Esophagus (tissue), 2 donors: ENCODE measurements at regions not wholly inside any gene's neighbourhood (a gene's known extent, or its start where the extent isn't known, plus 50 kb on each side); places are given as distances from the start of the nearest gene placed in this dataset.

Experiments used
- H3K27ac ChIP-seq, 2 donors: one replicate each; pipeline ENCODE4 v1.5.1; 2013; ENCODE audit warnings: low read depth in 2 of 2, mild to moderate bottlenecking in 2 of 2, inconsistent platforms in 1 of 2, low read length in 1 of 2, moderate library complexity in 1 of 2
- H3K27me3 ChIP-seq, 2 donors: one replicate each; pipeline ENCODE4 v1.6.1; 2013; ENCODE audit warnings: low read length in 2 of 2, control low read depth in 1 of 2, mild to moderate bottlenecking in 1 of 2; ENCODE audit not compliant: insufficient read depth in 2 of 2, control insufficient read depth in 1 of 2
- H3K36me3 ChIP-seq, 2 donors: one replicate each; pipeline ENCODE4 v1.6.1; 2013; ENCODE audit warnings: low read length in 1 of 2; ENCODE audit not compliant: control insufficient read depth in 2 of 2, insufficient read depth in 2 of 2
- H3K4me1 ChIP-seq, 2 donors: one replicate each; pipeline ENCODE4 v1.6.1; 2013; ENCODE audit warnings: low read length in 1 of 2; ENCODE audit not compliant: control insufficient read depth in 2 of 2, insufficient read depth in 2 of 2
- H3K4me3 ChIP-seq, 2 donors: one replicate each; pipeline ENCODE4 v1.5.1; 2013; ENCODE audit warnings: low read length in 2 of 2, mild to moderate bottlenecking in 2 of 2, low read depth in 1 of 2, moderate library complexity in 1 of 2
- H3K9me3 ChIP-seq, 2 donors: one replicate each; pipeline ENCODE4 v1.6.1; 2013; ENCODE audit warnings: mild to moderate bottlenecking in 2 of 2, low read depth in 1 of 2, low read length in 1 of 2, moderate library complexity in 1 of 2; ENCODE audit not compliant: control insufficient read depth in 2 of 2, insufficient read depth in 1 of 2
- WGBS, 2 donors: extraction: QIAGEN DNeasy Blood & Tissue Kit; methylation state at CpG; one replicate each; pipeline ENCODE4 v1.1.7; 2013; 5-methylcytosine and 5-hydroxymethylcytosine counted together
- donor health status: healthy with polysubstance abuse.
- donor health status: Bipolar disorder and iron deficiency.

- H3K36me3 ChIP-seq, result no peaks in the 10 kb centered on the region
- no peaks in the 10 kb centered on the region for H3K27me3 ChIP-seq
- no peaks in the 10 kb centered on the region for H3K9me3 ChIP-seq
- 93 to 95% methylated on average over 4 of the region's 4 CpGs for WGBS, 2 donors
- no peak overlapping the region for H3K27ac ChIP-seq
- H3K4me1 ChIP-seq, result peaks cover 0 to 4% of the 10 kb centered on the region in 2 donors
- H3K4me3 ChIP-seq, result no peak overlapping the region
Observed at GRCh38 chr6:138651491-138651890, 122.1 kb upstream of the CCDC28A start.

DNA sequence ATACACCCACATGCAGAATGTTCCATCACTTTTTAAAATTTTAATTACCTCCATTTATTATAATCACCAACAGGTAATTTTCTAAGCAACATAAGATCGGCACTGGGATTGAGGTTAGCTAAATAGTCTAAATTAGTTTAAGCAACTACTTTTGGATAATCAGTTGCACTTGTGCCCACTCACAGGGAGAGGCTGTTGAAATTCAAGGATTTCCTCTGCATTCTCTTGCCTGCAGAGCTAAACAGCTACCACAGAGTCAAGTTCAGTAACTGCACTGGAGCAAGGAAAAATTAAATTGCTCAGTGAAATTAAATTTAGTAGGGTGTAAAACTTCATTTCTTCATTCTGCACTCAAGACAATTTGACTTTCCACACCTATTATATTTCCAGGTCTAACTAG is 120.7 kb upstream of the CCDC28A start:
- H3K9me3 ChIP-seq, result no peaks in the 10 kb centered on the region
- no peaks in the 10 kb centered on the region for H3K36me3 ChIP-seq
- no peaks in the 10 kb centered on the region for H3K27me3 ChIP-seq
- no peak overlapping the region for H3K4me3 ChIP-seq
- 76 to 78% methylated on average over 1 of the region's 1 CpG for WGBS, 2 donors
- H3K27ac ChIP-seq, result no peak overlapping the region
- peaks cover 0 to 4% of the 10 kb centered on the region in 2 donors for H3K4me1 ChIP-seq

GRCh38 chr6:138653435-138653834 is 120.1 kb upstream of the CCDC28A start:
- 68 to 71% methylated on average over 6 of the region's 6 CpGs for WGBS, 2 donors
- Histone ChIP-seq H3K9me3 (no peaks in the 10 kb centered on the region), H3K36me3 (no peaks in the 10 kb centered on the region), H3K27ac (no peak overlapping the region), H3K4me1 (peaks cover 0 to 4% of the 10 kb centered on the region in 2 donors), H3K27me3 (no peaks in the 10 kb centered on the region), H3K4me3 (no peak overlapping the region)

DNA sequence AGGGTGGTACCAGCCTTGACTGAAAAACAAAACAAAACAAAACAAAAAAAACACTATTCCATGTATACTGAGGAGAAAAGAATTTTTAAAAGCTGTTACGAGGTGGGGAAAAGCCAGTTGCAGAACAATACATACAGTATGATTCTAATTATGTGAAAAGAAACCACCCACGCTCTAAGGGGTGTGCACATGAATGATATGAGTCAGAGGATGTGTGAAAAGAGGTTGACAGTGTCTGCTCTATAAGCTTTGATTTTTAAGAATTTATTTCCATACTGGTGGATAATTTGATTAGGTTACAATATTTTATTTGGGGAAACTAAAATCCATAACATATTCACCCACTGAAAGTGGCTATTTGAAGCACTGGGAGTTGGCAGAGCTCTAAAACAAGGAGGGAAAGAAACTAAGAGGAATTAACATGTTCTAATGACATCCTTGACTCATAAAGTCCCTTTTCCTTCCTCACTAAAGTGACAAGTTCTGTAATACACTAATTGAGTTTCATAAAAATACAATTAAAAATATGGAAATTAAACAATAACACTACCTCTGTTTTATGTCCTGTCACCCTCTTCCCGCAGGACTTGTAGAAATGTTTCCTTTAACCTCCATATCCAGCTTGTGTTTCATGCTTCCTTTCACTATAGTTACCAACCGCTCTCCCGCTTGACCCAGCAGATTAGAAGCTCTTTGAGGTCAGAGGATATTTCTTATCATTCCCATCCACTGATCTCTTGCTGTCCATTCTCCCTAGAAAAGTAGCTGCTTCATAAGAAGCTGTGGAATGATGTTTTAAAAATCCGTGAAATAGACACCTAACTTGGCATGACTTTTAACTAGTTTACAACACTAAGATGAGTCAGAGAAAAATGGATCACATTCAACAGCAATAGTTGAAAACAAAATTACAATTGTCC is 118.6 kb upstream of the CCDC28A start:
- Histone ChIP-seq H3K36me3 (no peaks in the 10 kb centered on the region), H3K4me1 (no peaks in the 10 kb centered on the region), H3K4me3 (no peak overlapping the region), H3K27ac (peak overlapping the region; percentile 22 to 66), H3K9me3 (no peaks in the 10 kb centered on the region), H3K27me3 (no peaks in the 10 kb centered on the region)
- 51 to 62% methylated on average over 6 of the region's 6 CpGs for WGBS, 2 donors

DNA sequence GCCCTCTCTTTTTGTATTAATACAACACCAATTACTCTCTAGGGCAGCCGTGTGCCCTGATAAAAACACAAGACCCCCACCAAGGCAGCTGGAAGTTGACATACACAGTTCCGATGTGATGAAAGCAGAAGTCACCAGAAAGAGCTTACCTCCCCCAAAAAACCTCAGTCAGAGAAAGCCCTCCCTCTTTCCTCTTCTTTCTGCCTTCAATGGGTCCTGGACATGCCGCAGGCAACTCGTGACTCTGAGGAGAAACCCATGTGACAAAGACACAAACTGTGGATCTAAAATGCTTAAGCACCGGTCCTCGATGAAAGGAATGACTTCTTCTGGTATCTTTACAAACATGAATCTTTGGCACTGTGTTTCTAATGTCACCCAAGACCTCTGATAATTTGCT is 117.7 kb upstream of the CCDC28A start:
- Histone ChIP-seq H3K27me3 (no peaks in the 10 kb centered on the region), H3K36me3 (no peaks in the 10 kb centered on the region), H3K4me1 (no peaks in the 10 kb centered on the region), H3K9me3 (no peaks in the 10 kb centered on the region), H3K4me3 (no peak overlapping the region), H3K27ac (no peak overlapping the region)
- WGBS, 2 donors, result 89 to 90% methylated on average over 6 of the region's 6 CpGs

DNA sequence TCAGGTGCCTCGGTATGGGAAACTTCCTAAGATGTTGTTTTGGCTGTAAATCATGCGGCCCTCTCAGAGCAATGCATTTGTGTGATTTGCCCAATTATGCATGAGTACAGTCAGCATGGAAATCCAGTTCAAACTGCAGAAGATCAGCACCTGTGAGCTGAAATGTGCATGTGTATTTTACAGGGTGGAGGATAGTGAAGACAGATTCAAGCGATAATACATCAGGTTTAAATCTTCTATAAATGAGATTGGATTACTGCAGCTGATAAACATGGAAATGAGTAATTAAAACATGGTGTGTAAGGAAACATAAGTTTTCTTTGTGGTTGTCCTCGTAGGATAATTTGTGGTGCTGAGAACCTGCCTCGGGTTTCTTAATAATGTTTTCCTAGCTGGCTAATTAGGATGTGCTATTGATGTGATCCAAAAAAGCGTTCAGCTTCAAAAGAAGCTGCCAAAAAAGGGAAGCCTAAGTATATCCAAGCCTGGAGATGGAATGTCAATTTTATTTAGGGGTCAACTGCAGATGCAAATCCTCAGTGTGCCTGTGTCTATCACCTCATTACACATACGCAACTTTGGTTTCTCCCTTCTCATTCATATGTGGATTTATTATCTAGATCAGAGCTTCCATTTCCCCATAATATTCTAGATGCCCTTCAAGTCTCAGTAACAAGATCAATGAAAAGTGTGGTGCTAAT is 117.1 kb upstream of the CCDC28A start:
- no peak overlapping the region for H3K27ac ChIP-seq
- H3K4me1 ChIP-seq, result no peaks in the 10 kb centered on the region
- H3K9me3 ChIP-seq, result no peaks in the 10 kb centered on the region
- H3K4me3 ChIP-seq, result no peak overlapping the region
- WGBS, 2 donors, result 74 to 79% methylated on average over 7 of the region's 7 CpGs
- H3K27me3 ChIP-seq, result no peaks in the 10 kb centered on the region
- H3K36me3 ChIP-seq, result no peaks in the 10 kb centered on the region

DNA sequence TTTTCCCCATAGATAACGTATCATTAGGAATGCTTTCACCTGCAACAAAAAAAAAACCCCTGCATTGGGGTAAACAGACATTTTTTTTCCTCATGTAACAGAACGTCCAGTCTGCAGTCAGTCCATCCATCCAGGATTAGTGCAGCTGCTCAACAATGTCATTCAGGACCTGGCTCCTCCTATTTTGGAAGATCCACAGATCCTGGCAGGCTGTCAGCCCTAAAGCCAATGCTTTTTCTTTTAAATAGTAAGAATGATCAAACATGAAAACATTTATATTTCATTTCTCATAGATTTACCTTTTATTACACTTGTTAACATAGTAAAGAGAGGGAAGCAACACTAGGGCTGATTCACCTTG is 116.5 kb upstream of the CCDC28A start:
- H3K9me3 ChIP-seq, result no peaks in the 10 kb centered on the region
- 50 to 54% methylated on average over 2 of the region's 2 CpGs for WGBS, 2 donors
- no peaks in the 10 kb centered on the region for H3K27me3 ChIP-seq
- no peak overlapping the region for H3K4me3 ChIP-seq
- H3K27ac ChIP-seq, result no peak overlapping the region
- no peaks in the 10 kb centered on the region for H3K4me1 ChIP-seq
- no peaks in the 10 kb centered on the region for H3K36me3 ChIP-seq

- WGBS, 2 donors, result 68 to 84% methylated on average over 2 of the region's 2 CpGs
- Histone ChIP-seq H3K27ac (peak overlapping the region in 1 of 2 donors; percentile 30), H3K4me3 (no peak overlapping the region), H3K27me3 (no peaks in the 10 kb centered on the region), H3K9me3 (no peaks in the 10 kb centered on the region), H3K4me1 (no peaks in the 10 kb centered on the region), H3K36me3 (no peaks in the 10 kb centered on the region)
Observed at GRCh38 chr6:138659998-138660397, 113.6 kb upstream of the CCDC28A start.

GRCh38 chr6:138662471-138662870 is 111.1 kb upstream of the CCDC28A start:
- Histone ChIP-seq H3K27me3 (no peaks in the 10 kb centered on the region), H3K27ac (no peak overlapping the region), H3K4me1 (no peaks in the 10 kb centered on the region), H3K4me3 (no peak overlapping the region), H3K36me3 (no peaks in the 10 kb centered on the region), H3K9me3 (no peaks in the 10 kb centered on the region)
- 49 to 65% methylated on average over 2 of the region's 2 CpGs for WGBS, 2 donors
